ENCODE measurements at regions not wholly inside any gene's neighbourhood (a gene's known extent, or its start where the extent isn't known, plus 50 kb on each side); places are given as distances from the start of the nearest gene placed in this dataset.
"Not testable (repeated sequence)": the region's sequence is repeated elsewhere in the genome, so short reads cannot be mapped to it uniquely, and the experiment has no call there.

DNA sequence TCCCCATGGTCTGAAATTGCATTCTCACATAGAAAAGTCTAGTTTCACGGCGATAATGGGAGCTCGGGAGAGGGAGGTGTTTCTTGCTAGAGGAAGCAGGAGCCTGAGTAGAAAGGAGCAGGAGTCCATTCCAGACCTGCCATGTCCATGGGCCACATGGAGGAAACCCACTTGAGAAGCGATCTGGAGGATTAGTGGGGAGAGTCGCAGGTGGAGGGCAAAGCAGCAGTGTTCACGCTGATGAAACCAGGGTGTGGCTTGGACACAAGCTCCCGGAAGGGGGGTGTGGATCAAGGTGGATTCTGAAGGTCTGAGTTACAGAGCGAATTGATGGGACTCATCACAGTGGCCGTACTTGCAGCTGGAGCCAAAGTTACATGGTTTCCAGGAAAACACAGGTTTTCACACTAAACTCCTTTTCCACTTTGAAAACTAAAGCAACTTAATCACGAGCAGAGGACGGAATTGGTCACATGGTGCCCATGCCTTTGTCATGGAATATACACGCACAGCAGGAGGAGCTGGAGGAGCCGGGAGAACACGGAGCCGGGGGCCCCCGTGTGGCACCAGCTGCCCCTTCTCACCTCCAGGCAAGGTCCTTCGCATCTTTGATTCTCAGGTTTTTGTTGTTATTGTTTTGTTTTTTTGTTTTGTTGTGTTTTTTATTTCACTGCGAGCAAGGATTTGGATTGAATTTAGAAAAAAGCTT is 255.1 kb upstream of the MYT1L start:
- intact Hi-C loops (cut with DNase I; ENCODE audit: low total_unique reads), result no loop called here
- Histone ChIP-seq H3K36me3 (no peaks in the 10 kb centered on the region), H3K9me3 (no peaks in the 10 kb centered on the region)

DNA sequence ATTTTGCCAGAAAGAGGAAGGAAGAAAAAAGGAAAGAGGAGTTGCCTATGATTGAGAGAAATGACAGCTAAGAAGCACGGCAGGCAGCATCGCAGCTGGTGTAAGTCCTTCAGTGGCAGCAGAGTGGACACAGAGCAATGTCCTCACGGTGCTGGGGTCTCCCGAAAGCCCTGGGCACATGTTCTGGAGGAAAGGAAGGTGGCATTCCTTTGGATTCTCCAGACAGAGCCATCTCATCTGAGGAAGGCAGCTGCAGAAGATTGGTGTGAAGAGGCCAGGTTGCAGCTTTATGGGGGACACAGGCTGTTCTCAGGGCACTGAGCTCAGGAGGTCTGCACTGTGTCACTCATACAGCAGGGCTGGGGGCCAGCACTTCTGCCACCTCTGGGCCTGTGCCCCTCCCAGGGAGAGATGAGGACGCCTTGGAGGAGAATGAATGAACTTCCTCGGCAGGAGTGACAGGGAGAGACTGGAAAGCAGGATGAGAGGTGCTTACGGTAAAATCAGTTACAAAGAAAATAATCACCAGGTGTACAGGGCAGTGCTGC is 252.0 kb upstream of the MYT1L start:
- Histone ChIP-seq H3K9me3 (no peaks in the 10 kb centered on the region), H3K27ac (no peak overlapping the region), H3K27me3 (no peaks in the 10 kb centered on the region), H3K4me1 (no peaks in the 10 kb centered on the region), H3K36me3 (no peaks in the 10 kb centered on the region), H3K4me3 (no peak overlapping the region)
- intact Hi-C loops (cut with DNase I; ENCODE audit: low total_unique reads), result no loop called here
- TF ChIP-seq, protein P1, sequence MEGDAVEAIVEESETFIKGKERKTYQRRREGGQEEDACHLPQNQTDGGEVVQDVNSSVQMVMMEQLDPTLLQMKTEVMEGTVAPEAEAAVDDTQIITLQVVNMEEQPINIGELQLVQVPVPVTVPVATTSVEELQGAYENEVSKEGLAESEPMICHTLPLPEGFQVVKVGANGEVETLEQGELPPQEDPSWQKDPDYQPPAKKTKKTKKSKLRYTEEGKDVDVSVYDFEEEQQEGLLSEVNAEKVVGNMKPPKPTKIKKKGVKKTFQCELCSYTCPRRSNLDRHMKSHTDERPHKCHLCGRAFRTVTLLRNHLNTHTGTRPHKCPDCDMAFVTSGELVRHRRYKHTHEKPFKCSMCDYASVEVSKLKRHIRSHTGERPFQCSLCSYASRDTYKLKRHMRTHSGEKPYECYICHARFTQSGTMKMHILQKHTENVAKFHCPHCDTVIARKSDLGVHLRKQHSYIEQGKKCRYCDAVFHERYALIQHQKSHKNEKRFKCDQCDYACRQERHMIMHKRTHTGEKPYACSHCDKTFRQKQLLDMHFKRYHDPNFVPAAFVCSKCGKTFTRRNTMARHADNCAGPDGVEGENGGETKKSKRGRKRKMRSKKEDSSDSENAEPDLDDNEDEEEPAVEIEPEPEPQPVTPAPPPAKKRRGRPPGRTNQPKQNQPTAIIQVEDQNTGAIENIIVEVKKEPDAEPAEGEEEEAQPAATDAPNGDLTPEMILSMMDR (IDR thresholded peaks at IDR 0.05), result no peak
- no peak for TF ChIP-seq POLR2A (IDR thresholded peaks at IDR 0.05)
- no peak for DNase-seq

More for the DNA sequence above, 255.1 kb upstream of the MYT1L start:
- H3K27ac ChIP-seq, result no peak overlapping the region
- H3K4me1 ChIP-seq, result no peaks in the 10 kb centered on the region
- TF ChIP-seq, protein P1 (IDR thresholded peaks at IDR 0.05), result no peak
- TF ChIP-seq POLR2A (IDR thresholded peaks at IDR 0.05), result no peak
- no peak overlapping the region for H3K4me3 ChIP-seq
- no peaks in the 10 kb centered on the region for H3K27me3 ChIP-seq
- DNase-seq, result no peak

DNA sequence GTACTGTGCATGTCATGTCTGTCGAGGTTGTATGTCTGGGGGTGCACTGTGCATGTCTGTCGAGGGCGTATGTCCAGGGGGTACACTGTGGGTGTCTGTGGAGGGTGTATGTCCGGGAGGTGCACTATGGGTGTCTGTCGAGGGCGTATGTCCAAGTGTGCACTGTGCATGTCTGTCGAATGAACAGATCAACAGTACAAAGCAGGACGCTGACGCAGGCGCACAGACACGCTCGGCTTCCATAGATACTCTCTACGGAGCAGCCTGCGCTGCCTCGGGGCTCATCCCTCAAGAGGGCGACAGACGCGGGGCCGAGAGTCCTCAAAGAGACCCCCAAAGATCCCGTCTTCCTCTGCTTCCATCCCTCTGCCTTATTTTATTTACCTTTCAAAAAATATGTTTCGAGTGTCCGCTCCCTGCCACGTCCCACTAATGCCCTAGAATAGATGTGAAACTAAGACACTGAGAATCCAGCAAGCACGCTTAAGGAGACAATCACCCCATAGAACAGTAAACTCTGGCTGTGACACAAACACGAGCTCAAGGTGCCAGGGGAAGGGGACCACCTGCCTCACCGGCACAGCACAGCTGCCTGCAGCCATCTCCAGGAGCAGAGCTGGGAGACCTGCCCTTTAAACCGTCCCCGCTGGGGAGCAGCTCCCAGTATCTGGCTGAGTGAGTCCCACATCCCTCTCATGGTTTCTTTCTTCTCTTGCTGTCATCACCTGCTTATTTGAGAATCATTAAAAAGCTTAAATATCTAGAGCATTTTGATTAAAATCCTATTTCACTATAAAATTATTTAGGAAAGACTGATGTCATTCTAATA is 250.5 kb upstream of the MYT1L start:
- DNase-seq, result no peak
- H3K4me3 ChIP-seq, result no peak overlapping the region
- intact Hi-C loops (cut with DNase I; ENCODE audit: low total_unique reads), result no loop called here
- H3K9me3 ChIP-seq, result no peaks in the 10 kb centered on the region
- H3K27me3 ChIP-seq, result no peaks in the 10 kb centered on the region
- no peaks in the 10 kb centered on the region for H3K36me3 ChIP-seq
- H3K4me1 ChIP-seq, result no peaks in the 10 kb centered on the region
- no peak for TF ChIP-seq POLR2A (IDR thresholded peaks at IDR 0.05)
- TF ChIP-seq, protein P1 (IDR thresholded peaks at IDR 0.05), result no peak
- H3K27ac ChIP-seq, result no peak overlapping the region

DNA sequence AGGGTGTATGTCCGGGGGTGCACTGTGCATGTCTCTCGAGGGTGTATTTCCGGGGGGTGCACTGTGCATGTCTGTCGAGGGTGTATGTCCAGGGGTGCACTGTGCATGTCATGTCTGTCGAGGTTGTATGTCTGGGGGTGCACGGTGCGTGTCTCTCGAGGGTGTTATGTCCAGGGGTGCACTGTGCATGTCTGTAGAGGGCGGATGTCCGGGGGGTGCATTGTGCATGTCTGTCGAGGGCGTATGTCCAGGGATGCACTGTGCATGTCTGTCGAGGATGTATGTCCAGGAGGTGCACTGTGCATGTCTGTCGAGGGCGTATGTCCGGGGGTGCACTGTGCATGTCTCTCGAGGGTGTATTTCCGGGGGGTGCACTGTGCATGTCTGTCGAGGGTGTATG is 249.8 kb upstream of the MYT1L start:
- H3K27me3 ChIP-seq; H3K9me3 ChIP-seq; DNase-seq; H3K36me3 ChIP-seq; intact Hi-C loops (cut with DNase I; ENCODE audit: low total_unique reads); H3K4me3 ChIP-seq; H3K4me1 ChIP-seq; H3K27ac ChIP-seq: not testable (repeated sequence)

DNA sequence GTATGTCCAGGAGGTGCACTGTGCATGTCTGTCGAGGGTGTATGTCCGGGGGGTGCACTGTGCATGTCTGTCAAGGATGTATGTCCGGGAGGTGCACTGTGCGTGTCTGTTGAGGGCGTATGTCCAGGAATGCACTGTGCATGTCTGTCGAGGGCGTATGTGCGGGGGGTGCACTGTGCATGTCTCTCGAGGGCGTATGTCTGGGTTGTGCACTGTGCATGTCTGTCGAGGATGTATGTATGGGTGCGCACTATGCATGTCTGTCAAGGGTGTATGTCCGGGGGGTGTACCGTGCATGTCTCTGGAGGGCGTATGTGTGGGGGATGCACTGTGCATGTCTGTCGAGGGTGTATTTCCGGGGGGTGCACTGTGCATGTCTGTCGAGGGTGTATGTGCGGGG is 249.3 kb upstream of the MYT1L start:
- Histone ChIP-seq H3K27me3 (no peaks in the 10 kb centered on the region), H3K4me1 (no peaks in the 10 kb centered on the region), H3K4me3 (no peak overlapping the region), H3K27ac (no peak overlapping the region), H3K36me3 (no peaks in the 10 kb centered on the region), H3K9me3 (no peaks in the 10 kb centered on the region)
- DNase-seq, result no peak
- TF ChIP-seq, protein P1 (IDR thresholded peaks at IDR 0.05), result no peak
- intact Hi-C loops (cut with DNase I; ENCODE audit: low total_unique reads), result no loop called here

Data from uterus (tissue), 3 donors.